Stomach (tissue), 8 donors: ENCODE measurements at regions not wholly inside any gene's neighbourhood (a gene's known extent, or its start where the extent isn't known, plus 50 kb on each side); places are given as distances from the start of the nearest gene placed in this dataset.

Experiments used
- DNase-seq, 2 donors: peaks; one replicate each; pipeline versions ENCODE4 v3.0.0 to v3.0.0-alpha.2; 2013 to 2019
- H3K27ac ChIP-seq, 5 donors: fragments of 200-600 bp in 4 of 5; sonication (generic) in 4 of 5; one replicate each; pipeline ENCODE4 v1.5.1; 2013 to 2019; ENCODE audit warnings: mild to moderate bottlenecking in 1 of 5, moderate library complexity in 1 of 5
- H3K27me3 ChIP-seq, 3 donors: fragments of 200-600 bp; sonication (generic); one replicate each; pipeline ENCODE4 v1.5.1; 2017 to 2019; ENCODE audit warnings: mixed run types in 1 of 3
- H3K36me3 ChIP-seq, 4 donors: fragments of 200-600 bp; sonication (generic); 1 replicate in 3 of 4; 2 replicates in 1 of 4; pipeline ENCODE4 v1.5.1; 2016 to 2019
- H3K4me1 ChIP-seq, 4 donors: fragments of 200-600 bp; sonication (generic); one replicate each; pipeline ENCODE4 v1.5.1; 2016 to 2019
- H3K4me3 ChIP-seq, 4 donors: fragments of 200-600 bp; sonication (generic) in 3 of 4; one replicate each; pipeline ENCODE4 v1.5.1; 2016 to 2019; ENCODE audit warnings: mild to moderate bottlenecking in 1 of 4
- H3K9me3 ChIP-seq, 4 donors: fragments of 200-600 bp; sonication (generic); one replicate each; pipeline ENCODE4 v1.5.1; 2016 to 2019
- CTCF ChIP-seq, 7 experiments: fragments of 450-650 bp in 4 of 7; fragments of 200-600 bp in 3 of 7; sonication (generic) in 3 of 7; IDR thresholded peaks; one replicate each; pipeline ENCODE4 v1.5.1; 2016 to 2019; ENCODE audit warnings: antibody characterized with exemption in 7 of 7, control low read depth in 2 of 7, mild to moderate bottlenecking in 1 of 7
- EP300 ChIP-seq: sonication (generic); formaldehyde crosslinking; IDR thresholded peaks from one replicate; pipeline ENCODE4 v1.6.1; 2017; ENCODE audit warnings: antibody characterized with exemption
- POLR2A ChIP-seq, 4 donors: fragments of 450-650 bp; IDR thresholded peaks; one replicate each; pipeline ENCODE4 v1.6.1; 2016; ENCODE audit warnings: antibody characterized with exemption in 4 of 4, control low read depth in 2 of 4, mild to moderate bottlenecking in 1 of 4, moderate library complexity in 1 of 4
- POLR2AphosphoS5 ChIP-seq, 3 donors: sonication (generic); formaldehyde crosslinking; IDR thresholded peaks; one replicate each; pipeline ENCODE4 v1.6.1; 2016; ENCODE audit warnings: antibody characterized with exemption in 3 of 3
- WGBS, 5 donors: extraction: QIAGEN DNeasy Blood & Tissue Kit in 3 of 5; methylation state at CpG; one replicate each; pipeline versions ENCODE4 v1.1.5 to v1.1.7; 2013 to 2018; 5-methylcytosine and 5-hydroxymethylcytosine counted together
- intact Hi-C: fragments of 100-400 bp; cut with DNase I; formaldehyde crosslinking; loops from one replicate; pipeline ENCODE4 v1.15.1; 2023; ENCODE audit warnings: low total_unique reads
- donor health status: healthy with polysubstance abuse.
- donor health status: Bipolar disorder and iron deficiency.
- donor health status: healthy.

- H3K27ac ChIP-seq, result no peak overlapping the region
- no peaks in the 10 kb centered on the region for H3K9me3 ChIP-seq
- no peak overlapping the region for H3K4me3 ChIP-seq
- H3K4me1 ChIP-seq, result no peaks in the 10 kb centered on the region
- TF ChIP-seq POLR2A (IDR thresholded peaks at IDR 0.05) (no peak), CTCF (IDR thresholded peaks at IDR 0.05) (no peak), POLR2AphosphoS5 (IDR thresholded peaks at IDR 0.05) (no peak), EP300 (no peak)
- intact Hi-C loops, result no loop called here
- no peaks in the 10 kb centered on the region for H3K36me3 ChIP-seq
- no peaks in the 10 kb centered on the region for H3K27me3 ChIP-seq
- 77 to 88% (median 79%) methylated on average over 2 of the region's 2 CpGs for WGBS, 5 donors
- DNase-seq, result no peak
Observed at GRCh38 chr3:168570404-168571155, 474.9 kb upstream of the GOLIM4 start.

GRCh38 chr3:168558728-168559411, 463.1 kb upstream of the GOLIM4 start:
- intact Hi-C loops, result no loop called here
- TF ChIP-seq POLR2A (IDR thresholded peaks at IDR 0.05) (no peak), EP300 (no peak), POLR2AphosphoS5 (IDR thresholded peaks at IDR 0.05) (no peak), CTCF (IDR thresholded peaks at IDR 0.05) (no peak)
- H3K9me3 ChIP-seq, result no peaks in the 10 kb centered on the region
- H3K4me1 ChIP-seq, result peaks cover 0 to 3% (median 0%) of the 10 kb centered on the region in 4 donors
- WGBS, 5 donors, result 80 to 89% (median 87%) methylated on average over 3 of the region's 3 CpGs
- no peak overlapping the region for H3K27ac ChIP-seq
- no peaks in the 10 kb centered on the region for H3K27me3 ChIP-seq
- H3K4me3 ChIP-seq, result no peak overlapping the region
- no peak for DNase-seq
- H3K36me3 ChIP-seq, result no peaks in the 10 kb centered on the region

GRCh38 chr3:168552251-168552650, 456.5 kb upstream of the GOLIM4 start:
- intact Hi-C loops, result no loop called here
- Histone ChIP-seq H3K36me3 (no peaks in the 10 kb centered on the region), H3K27ac (no peak overlapping the region), H3K4me3 (no peak overlapping the region), H3K27me3 (no peaks in the 10 kb centered on the region), H3K4me1 (peaks cover 0 to 3% (median 0%) of the 10 kb centered on the region in 4 donors), H3K9me3 (no peaks in the 10 kb centered on the region)
- DNase-seq, result no peak
- TF ChIP-seq EP300 (no peak), POLR2AphosphoS5 (IDR thresholded peaks at IDR 0.05) (no peak), POLR2A (IDR thresholded peaks at IDR 0.05) (no peak), CTCF (IDR thresholded peaks at IDR 0.05) (no peak)

GRCh38 chr3:168548719-168549118, 453.0 kb upstream of the GOLIM4 start:
- no peak overlapping the region for H3K27ac ChIP-seq
- TF ChIP-seq POLR2A (IDR thresholded peaks at IDR 0.05) (no peak), POLR2AphosphoS5 (IDR thresholded peaks at IDR 0.05) (no peak), EP300 (no peak), CTCF (IDR thresholded peaks at IDR 0.05) (no peak)

More at GRCh38 chr3:168548719-168549118, 453.0 kb upstream of the GOLIM4 start:
- H3K36me3 ChIP-seq, result no peaks in the 10 kb centered on the region
- no peak overlapping the region for H3K4me3 ChIP-seq
- intact Hi-C loops, result no loop called here
- no peaks in the 10 kb centered on the region for H3K27me3 ChIP-seq
- WGBS, 5 donors, result 41 to 55% (median 44%) methylated on average over 2 of the region's 2 CpGs
- no peaks in the 10 kb centered on the region for H3K9me3 ChIP-seq
- DNase-seq, result no peak
- peaks cover 0 to 4% (median 0%) of the 10 kb centered on the region in 4 donors for H3K4me1 ChIP-seq
